ENCODE measurements at regions not wholly inside any gene's neighbourhood (a gene's known extent, or its start where the extent isn't known, plus 50 kb on each side); places are given as distances from the start of the nearest gene placed in this dataset.

DNA sequence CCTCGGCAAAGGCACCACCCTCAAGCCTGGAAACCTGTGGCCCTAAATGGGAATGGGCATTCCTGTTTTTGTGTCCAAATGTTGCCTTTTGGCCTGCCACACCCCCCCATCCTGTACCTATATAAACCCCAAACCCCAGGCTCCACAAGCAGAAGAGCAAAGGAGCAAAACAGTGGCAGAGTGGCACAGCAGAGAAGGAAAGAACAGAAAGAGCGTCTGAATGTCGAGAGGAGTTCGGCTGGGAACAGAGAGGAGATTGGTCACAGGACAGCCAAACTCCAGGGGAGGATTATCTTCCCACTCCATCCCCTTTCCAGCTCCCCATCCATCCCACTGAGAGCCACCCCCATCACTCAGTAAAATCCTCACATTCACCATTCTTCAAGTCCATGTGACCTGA is 58.0 kb upstream of the PREP start:
- TF ChIP-seq, protein P1, sequence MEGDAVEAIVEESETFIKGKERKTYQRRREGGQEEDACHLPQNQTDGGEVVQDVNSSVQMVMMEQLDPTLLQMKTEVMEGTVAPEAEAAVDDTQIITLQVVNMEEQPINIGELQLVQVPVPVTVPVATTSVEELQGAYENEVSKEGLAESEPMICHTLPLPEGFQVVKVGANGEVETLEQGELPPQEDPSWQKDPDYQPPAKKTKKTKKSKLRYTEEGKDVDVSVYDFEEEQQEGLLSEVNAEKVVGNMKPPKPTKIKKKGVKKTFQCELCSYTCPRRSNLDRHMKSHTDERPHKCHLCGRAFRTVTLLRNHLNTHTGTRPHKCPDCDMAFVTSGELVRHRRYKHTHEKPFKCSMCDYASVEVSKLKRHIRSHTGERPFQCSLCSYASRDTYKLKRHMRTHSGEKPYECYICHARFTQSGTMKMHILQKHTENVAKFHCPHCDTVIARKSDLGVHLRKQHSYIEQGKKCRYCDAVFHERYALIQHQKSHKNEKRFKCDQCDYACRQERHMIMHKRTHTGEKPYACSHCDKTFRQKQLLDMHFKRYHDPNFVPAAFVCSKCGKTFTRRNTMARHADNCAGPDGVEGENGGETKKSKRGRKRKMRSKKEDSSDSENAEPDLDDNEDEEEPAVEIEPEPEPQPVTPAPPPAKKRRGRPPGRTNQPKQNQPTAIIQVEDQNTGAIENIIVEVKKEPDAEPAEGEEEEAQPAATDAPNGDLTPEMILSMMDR (IDR thresholded peaks at IDR 0.05), result no peak
- no peak for TF ChIP-seq EZH2 (IDR thresholded peaks at IDR 0.05; ENCODE audit: borderline replicate concordance, insufficient read depth, low read depth, low read length, poor library complexity, severe bottlenecking)
